ENCODE measurements at regions not wholly inside any gene's neighbourhood (a gene's known extent, or its start where the extent isn't known, plus 50 kb on each side); places are given as distances from the start of the nearest gene placed in this dataset.

DNA sequence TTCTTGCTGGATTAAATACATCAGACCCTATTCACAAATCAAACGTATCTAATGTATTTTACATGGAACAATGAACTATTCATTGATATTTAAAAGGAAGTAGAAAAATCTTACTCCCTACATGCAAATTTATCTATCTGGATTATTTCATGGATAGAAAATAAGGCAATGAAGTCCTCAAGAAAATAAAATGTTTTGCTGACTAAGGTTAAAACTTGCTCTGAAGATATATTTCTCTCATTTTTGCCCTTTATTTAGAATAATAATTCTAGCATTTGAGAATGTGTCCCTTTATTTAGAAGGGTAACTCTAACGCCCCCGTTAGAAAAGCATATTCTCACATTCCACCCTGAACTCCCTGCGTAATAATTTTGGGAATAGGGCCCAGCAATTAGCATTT, 627.0 kb upstream of the ZP4 start:
- no peak for DNase-seq

DNA sequence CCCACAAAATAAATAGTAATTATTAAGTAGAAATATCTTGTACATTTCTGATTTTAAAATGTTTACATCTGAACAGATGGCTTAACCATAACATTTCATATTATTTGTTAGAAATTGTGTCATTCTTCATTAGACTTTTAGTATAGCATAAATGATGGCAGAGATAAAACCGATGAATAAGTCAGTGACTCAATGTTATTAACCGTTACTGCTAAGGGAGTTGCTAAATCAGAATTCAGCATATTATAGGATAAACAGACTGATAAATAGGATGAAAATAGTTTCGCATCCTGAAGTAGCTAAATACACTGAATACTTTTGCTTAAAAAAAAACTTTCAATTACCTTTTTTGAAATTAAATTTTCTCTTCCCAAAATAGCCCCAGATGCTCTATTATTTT, 610.6 kb upstream of the ZP4 start:
- DNase-seq, result no peak

DNA sequence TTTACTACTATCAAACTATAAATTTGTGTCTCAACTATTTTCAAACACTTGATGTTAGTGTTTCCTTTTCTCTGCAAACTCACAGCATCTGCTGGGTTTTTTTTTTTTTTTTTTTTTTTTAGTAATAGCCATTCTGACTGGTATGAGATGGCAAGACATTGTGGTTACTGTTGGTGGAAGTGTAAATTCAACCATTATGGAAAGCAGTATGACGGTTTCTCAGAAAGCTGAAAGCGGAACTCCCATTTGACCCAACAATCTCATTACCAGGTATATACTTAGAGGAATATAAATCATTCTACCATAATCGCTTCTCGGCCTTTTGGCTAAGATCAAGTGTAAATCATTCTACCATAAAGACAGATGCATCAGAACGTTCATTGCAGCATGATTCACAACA, 608.3 kb upstream of the ZP4 start:
- no peak for DNase-seq

DNA sequence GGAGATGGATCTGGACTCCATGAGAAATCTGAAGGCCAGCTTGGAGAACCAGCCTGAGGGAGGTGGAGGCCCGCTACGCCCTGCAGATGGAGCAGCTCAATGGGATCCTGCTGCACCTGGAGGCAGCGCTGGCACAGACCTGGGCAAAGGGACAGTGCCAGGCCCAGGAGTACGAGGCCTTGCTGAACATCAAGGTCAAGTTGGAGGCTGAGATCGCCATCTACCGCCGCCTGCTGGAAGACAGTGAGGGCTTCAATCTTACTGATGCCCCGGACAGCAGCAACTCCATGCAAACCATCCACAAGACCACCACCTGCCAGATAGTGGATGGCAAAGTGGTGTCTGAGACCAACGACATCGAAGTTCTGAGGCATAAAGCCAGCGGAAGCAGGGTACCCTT, 601.5 kb upstream of the ZP4 start:
- no peak for DNase-seq

DNA sequence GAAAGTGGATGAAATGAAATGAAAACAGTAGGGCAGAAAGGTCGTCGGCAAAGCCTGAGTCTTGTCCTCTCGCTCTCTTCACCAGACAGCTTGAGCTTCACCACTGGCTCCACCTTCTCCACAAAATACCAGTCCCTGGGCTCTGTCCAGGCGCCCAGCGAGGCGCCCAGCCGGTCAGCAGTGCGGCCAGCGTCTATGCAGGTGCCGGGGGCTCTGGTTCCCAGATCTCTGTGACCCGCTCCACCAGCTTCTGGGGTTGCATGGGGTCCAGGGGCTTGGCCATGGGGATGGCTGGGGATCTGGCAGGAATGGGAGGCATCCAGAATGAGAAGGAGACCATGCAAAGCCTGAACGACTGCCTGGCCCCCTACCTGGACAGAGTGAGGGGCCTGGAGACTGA, 600.5 kb upstream of the ZP4 start:
- DNase-seq, result no peak

DNA sequence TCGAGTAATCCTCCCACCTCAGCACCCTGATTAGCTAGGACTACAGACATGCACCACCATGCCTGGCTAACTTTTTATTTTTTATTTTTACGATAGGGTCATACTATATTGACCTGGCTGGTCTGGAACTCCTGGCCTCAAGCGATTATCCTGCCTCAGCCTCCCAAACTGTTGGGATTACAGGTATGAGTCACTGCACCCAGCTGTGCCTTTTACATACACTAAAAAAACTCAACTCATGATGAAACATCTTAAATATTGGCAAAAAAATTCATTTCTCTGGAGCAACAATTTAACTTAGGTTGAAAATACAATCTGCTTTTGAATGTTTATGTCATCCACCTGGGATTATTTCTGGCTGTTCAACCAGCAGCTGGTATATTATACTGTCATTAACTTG, 598.3 kb upstream of the ZP4 start:
- DNase-seq, result peak; percentile 25

DNA sequence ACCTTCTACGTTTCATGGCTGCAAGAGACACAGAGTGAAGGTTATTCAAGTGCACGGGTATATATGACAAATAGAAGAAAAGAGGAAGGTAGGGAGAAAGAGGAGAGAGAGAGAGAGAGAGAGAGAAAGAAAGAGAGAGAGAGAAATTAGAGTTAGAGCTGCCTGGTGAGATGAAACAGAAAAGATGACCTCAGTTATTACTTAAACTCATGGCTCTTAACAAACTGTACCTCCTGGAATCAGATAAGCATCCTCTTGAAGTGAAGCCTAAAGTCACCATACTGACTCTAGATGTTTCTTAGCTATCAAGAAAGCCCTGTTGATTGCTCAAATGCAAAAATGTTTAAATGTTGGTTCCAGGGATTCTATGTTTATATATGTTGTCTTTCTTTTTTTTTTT, 597.7 kb upstream of the ZP4 start:
- DNase-seq, result no peak

DNA sequence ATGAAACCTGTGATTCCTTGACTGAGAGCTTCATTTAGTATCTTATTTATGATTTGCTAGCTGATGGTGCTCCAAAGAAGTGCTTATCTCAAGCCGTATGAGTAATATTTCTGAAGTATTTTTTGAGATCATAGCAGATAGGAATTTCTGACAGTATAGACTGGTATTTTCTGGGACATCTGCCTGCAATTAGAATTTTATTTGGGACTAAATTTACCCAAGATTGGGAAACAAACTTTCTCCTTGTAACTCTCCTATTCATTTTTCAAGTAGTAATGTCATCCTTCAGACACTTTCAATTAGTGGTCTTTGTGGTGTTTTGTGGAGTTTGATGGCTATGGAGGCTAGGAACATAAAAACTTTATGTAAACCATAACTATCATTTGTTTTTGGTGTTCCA, 597.2 kb upstream of the ZP4 start:
- DNase-seq, result peak; percentile 59

DNA sequence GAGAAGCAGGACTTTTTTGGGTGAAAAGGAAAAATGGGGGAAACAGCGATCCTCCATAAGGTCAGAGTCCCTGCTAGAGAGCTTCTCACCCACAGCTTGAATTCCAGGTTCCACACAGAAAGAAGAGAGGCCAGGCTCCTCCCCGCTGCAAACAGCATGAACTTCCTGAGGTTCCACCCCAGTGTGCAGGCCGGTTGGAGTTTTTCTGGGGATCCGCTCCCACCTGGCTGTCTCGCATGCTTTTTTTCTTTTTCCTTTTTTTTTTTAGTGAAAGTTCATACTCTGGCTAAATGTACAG, 595.1 kb upstream of the ZP4 start:
- DNase-seq, result peak; percentile 65

DNA sequence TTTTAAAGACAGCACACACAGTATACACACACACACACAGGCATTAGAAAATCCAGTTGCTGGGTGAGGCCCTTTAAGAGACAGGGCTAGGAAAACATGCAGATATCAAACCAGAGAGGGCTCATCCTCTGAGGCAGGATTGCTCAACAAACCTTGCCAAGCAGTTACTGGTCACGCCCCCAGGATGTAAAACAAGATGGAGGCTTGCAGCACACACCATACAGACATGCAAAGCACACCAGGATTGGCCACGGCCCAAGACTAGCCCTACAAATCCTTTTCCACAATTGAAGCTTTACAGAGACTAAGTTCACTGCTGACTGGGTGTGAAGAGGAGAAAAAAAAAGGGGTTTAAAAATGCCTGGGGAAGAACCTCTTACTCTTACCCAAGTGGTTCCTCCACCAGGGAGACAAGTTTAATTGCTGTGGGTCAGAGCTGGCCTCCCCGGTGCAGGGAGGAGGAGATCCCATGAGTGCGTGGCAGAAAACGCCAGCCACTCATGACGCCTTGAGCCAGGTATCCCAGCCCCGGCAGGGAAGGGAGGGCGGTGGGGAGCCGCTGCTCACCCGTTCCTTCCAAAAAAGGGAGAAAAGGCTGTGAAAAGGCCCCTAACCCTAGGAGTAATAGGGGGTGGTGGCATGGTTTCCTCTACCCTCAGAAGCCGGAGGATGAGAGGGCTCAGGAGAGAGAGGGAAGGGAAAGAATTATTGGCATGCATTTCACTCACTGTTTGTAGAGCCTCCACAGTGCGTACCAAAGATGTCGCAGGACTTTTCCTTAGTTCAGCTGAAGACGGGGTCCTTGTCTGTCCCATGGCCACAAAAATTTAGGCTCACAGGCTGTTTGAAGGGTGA, 594.6 kb upstream of the ZP4 start:
- peak; percentile 86 for DNase-seq

DNA sequence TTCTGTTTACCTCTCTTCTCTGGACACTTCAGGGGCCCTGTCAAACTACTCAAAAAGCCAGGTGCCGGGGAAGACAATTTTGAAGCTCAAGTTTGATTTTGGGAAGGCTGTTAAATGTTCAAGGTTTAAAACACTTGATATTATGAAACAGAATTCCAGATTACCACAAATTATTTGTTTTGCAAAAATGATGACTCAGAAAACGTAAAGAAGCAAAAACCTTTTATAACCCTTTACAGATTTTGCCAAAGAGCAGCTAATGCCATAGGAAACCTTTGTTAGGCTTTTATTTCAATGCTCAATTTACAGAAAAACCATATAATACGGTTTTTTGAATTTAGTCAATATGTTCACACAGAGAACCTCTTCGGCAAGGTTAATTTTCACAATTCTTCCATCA, 593.4 kb upstream of the ZP4 start:
- peak; percentile 21 for DNase-seq

DNA sequence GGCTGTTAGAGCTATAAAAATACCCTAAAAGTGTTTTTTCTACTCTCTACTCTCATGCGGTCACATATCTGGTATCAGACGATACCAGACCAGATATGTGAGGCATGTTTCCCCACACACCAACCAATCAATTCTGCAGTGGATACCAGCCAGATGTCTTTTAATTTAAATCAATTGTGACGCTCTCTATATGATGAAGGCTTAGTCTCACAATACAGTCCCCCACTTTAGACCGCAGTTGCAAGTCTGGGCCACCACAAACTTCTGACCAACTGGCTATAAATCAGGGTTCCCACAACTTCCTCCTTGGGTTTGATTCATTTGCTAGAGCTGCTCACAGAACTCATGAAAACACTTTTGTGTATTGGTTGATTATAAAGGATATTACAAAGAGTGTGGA, 586.1 kb upstream of the ZP4 start:
- no peak for DNase-seq

DNA sequence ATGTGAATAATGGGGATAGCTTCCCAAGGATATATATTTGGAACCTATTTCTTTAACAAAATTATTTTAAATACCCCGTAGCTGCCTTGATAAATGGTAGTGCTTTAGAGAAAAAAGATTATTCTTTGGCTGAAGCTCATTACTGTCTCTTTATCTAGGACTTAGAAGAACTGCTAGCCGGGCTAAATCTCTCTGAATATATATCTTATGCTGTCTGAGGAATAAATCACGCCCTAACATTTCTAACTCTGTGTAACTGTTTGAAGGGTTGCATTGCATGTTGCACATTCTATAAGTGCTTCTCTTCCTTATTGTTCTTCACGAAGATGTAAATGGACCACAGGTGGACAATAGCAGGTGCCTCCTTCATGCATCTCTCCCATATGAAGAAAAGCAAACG, 585.0 kb upstream of the ZP4 start:
- no peak for DNase-seq

DNA sequence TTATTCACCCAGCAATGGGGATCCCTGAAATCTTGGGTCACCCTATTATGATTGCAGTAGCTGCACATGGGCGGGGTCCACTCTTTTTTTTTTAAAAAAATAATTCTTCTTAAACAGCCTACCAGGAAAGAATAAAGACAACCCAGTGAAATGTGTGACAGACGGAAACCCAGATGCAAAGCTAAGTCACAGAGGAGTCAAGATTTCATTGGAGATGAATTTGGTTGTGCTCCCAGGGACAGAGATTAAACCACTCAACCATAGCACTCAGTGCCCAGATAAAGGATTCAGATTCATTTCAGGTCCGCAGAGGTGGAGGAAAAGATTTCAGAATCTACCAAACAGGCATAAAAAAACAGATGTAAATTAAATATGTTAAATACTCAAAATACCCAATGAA, 583.5 kb upstream of the ZP4 start:
- no peak for DNase-seq

DNA sequence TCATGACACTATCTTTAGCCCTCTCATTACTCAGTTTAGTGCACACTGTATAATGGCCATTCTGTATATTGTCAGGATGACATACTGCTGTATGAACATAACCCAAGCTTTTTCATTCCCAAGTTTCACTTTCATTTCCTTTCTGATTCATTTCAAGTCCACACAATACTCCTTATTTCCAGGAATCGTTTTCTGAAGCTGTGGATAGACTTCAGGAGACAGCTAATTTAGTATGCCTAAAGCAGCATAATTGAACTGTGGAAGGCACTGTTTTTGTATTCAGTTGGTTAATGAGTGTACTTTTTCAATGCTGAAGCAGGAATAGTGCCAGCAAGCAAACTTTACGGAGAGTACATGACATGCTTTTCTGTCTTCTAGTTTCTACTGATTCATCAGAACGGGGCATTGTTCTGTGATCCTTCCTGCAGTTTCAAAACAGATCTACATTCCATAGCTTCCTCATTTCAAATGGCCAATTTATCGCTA, 578.5 kb upstream of the ZP4 start:
- DNase-seq, result peak; percentile 15

DNA sequence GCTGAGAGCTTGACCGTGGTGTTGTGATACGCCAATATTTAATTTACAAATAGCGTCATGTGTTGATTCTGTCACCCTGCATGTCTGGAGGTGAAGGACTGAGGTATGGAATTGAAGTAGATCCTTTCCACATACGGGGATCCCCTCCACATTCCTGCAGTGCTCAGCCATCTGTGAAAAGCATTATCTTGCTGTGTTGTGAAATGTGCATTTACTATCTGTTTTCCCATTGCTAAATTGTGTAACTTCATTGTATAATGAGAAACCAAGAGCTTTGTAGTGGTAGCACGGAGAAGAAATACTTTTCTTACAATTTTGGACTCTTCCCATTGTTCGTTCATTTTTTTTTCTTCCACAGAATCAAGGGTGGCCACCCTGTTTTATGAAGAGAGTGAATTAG, 577.3 kb upstream of the ZP4 start:
- no peak for DNase-seq

DNA sequence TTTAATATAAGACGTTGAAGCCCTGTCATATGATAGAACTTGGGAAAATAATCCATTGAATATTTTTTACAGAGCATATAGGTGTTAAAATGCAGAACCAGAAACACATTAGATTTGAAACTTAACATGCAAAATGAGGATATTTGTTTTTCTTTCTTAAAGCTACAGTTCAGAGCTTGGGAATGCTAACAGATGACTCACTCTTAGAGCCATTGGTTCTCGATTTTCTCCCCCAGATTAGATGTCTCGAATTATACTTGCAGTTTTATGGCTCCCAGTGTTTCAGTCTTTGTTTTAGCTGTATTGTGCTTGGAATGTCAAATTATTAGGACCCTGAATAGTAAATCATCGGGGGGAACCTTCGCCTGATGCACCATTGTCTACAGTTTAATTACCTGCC, 575.7 kb upstream of the ZP4 start:
- DNase-seq, result peak; percentile 71

DNA sequence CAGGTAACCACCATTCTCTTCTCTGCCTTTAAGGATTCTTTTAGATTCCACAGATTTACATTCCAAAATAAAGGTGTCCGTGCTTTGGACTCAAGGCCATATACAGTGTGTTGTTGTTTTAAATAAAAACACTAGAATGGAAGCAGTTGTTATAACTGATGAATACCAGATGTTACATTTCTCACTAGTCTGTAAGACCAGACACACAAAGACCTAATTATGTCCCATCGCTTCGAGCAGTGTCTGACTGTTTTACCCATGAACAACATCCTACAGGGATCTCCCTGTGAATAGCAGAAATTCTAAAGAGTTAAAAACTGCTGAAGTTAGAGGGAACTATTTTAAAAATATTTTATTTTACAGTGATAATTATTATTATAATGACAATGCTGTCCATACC, 574.7 kb upstream of the ZP4 start:
- DNase-seq, result peak; percentile 81

DNA sequence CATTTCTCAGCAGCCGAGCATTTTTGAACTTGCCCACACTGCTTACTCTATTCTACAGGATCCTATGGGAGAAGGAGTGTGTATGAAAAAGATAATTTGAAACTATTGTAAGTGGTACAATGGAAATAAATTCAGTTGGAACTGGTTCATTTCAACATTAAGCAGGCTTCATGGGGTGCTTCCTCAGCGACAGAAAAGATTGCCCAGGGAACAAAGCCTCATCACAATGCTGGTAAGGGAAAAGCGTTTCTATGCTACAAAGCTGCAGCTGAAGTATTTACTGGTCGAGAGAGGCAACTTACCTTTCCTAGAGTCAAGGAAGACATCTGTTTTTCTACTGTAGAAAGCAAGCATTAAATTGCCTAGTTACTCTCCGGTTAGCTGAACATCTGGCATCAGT, 568.2 kb upstream of the ZP4 start:
- no peak for DNase-seq

DNA sequence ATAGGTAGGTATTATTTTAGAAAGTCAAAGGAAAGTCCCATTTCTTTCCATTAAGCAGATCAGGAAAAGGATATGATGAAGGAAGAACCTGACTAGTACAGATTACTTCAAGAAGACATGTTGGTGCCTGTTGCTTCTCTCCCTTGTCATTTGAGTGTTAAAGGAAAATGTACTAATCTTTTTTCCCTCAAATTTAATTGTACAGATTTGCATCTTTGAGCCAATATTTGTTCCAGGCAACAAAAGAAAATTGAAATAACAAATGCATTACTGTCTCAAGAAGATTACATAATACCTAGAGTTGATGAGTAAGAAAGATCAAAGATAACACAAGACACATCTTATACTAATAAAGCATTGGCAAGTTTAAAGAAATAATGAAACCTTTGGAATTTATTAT, 566.9 kb upstream of the ZP4 start:
- DNase-seq, result peak; percentile 3

DNA sequence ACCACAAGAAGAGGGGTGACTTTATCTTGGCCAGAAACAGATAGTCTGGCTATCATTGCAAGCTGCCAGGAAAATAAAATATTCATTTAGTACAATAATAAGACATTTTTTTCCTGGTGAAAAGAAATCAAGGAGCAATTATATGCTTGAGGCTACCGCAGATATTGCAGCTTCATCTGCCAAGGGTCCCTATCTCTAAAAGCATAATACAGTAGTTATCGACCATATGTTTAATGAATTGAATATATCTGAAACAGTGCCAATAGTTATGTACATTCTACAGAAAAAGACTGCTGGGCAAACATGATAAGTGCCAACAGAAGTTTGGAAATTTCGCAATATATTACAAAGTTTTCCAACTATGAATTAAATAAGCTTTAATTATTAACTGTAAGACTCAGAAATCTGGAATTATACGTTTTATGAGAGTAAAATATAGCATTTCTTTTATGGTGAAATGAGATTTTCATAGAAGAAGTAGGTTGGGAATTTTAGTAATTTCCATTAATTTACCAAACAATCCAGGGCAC, 561.1 kb upstream of the ZP4 start:
- DNase-seq, result no peak

DNA sequence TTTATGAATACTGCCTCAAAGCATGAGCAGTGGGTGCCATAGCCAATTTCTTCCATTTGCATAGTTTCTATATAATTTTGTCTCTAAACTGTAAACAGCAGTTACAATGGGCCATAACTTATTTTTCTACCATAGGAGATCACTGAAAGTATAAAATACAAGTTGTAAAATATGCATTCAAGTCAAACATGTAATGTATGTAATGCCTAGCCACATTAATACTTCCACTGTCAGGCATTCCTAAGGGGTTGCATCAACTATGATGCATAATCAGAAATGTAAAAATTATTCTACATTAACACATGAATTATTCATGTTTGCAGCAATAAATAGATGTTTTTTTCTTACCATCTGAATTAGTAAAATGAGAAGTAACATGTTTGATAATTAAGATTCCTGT, 560.3 kb upstream of the ZP4 start:
- peak; percentile 63 for DNase-seq

DNA sequence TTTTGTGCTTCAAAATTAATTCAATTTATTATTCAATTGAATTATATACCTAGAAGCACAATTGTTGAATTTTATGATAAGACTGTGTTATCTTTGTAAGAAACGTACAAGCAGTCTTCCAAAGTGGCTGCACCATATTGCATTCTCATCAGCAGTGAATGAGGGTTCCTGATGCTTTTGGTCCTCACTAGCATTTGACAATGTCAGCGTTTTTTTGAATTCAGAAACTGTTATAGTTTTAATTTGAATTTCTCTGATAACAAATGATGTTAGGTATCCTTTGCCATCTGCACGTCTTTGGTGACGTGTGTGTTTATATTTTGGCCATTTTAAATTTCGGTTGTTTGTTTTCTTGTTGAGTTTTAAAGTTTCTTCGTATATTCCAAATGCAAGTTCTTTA, 553.0 kb upstream of the ZP4 start:
- no peak for DNase-seq

DNA sequence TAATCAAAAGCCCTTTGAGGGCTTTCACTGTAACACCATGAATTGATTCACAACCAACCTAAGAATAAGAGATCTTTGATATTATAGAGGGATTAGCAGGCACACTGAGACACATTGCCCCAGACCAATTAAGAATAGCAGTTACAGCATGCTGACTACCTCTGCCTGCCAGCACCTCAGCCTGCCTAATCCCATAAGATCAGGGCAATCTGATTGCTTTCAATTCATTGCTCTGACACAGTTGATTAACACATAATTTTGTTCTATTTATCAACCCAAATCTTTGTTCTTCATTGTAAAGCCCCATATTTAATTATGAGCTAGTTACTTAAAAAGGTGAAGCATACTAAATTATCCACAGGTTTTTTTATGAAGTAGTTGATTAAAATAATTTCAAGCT, 548.8 kb upstream of the ZP4 start:
- DNase-seq, result no peak

Data from fibroblast of skin of back (primary cell).